Naive thymus-derived CD8-positive, alpha-beta T cell (primary cell): ENCODE measurements at regions not wholly inside any gene's neighbourhood (a gene's known extent, or its start where the extent isn't known, plus 50 kb on each side); places are given as distances from the start of the nearest gene placed in this dataset.

ENCODE experiments used
- ATAC-seq, 2 donors: fragments of 150-1000 bp; cut with Tn5 transposase in 1 of 2; sonication (Bioruptor Pico), chemical (Tn5 transposase) in 1 of 2; 1 replicate in 1 of 2; 2 replicates in 1 of 2; pipeline ENCODE4 v1.10.0; 2021; ENCODE audit warnings: mild to moderate bottlenecking in 2 of 2, moderate library complexity in 2 of 2
- POLR2A ChIA-PET: fragments of 350-600 bp; sonication (Branson Sonifier 250); formaldehyde crosslinking; loops from one replicate; lab custom pipeline; 2021; ENCODE audit warnings: antibody characterized with exemption; lab: Charles Lee
- DNase-seq, 10 donors: peaks; one replicate each; pipeline versions ENCODE4 v3.0.0 to v3.0.0-alpha.2; 2020 to 2022
- H3K27ac Mint-ChIP-seq, 10 donors: one replicate each; pipeline ENCODE4 v1.8.0; 2020 to 2022; ENCODE audit warnings: mild to moderate bottlenecking in 10 of 10, mixed read lengths in 10 of 10, moderate library complexity in 4 of 10, inconsistent platforms in 1 of 10
- H3K27me3 Mint-ChIP-seq, 5 donors: one replicate each; pipeline ENCODE4 v1.8.0; 2021 to 2022; ENCODE audit warnings: mixed read lengths in 5 of 5
- H3K36me3 Mint-ChIP-seq, 3 donors: one replicate each; pipeline ENCODE4 v1.8.0; 2020 to 2022; ENCODE audit warnings: mixed read lengths in 3 of 3, mild to moderate bottlenecking in 2 of 3, inconsistent platforms in 1 of 3
- H3K4me1 Mint-ChIP-seq, 4 donors: one replicate each; pipeline ENCODE4 v1.8.0; 2021 to 2022; ENCODE audit warnings: mixed read lengths in 4 of 4
- H3K4me3 Mint-ChIP-seq, 10 donors: one replicate each; pipeline ENCODE4 v1.8.0; 2020 to 2022; ENCODE audit warnings: mild to moderate bottlenecking in 10 of 10, mixed read lengths in 10 of 10, moderate library complexity in 6 of 10, inconsistent platforms in 1 of 10
- H3K9me3 Mint-ChIP-seq, 9 donors: one replicate each; pipeline ENCODE4 v1.8.0; 2020 to 2022; ENCODE audit warnings: mixed read lengths in 9 of 9, mild to moderate bottlenecking in 3 of 9, inconsistent platforms in 1 of 9, moderate library complexity in 1 of 9

DNA sequence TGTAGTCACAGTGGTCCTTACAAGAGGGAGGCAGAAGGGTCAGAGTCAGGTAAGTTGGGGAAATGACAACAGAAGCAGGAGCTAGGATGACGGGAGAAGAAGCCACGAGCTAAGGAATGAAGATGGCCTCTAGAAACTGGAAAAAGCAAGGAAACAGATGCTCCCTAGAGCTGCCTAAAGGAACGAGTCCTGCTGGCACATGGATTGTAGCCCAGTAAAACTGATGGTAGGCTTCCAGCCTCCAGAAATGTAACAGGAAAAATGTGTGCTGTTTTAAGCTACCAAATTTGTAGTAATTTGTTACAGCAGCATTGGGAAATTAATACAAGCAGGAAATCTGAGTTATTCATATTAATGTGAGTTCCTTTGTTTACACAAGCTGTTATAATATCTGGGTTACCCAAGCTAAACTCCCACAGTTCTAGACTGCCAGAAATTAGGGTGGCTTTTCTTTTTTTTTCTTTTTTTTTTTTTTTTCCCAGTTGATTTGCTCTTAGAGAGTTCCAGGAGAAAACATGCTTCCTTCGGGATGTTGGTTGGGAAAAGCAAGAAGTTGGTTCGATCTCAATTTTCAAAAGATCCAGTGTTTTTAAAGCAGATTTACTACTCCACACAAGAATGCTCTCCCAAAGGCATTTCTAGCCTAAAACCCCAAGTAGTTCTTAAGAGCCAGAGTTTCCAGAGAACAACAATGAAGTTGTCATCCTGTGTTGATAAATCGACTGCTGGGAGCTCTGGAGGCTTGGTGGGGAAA lies 400.0 kb upstream of the SLC24A2 start:
- peaks cover 0 to 9% (median 0%) of the 10 kb centered on the region in 3 donors for H3K36me3 Mint-ChIP-seq
- peaks cover 0 to 19% (median 2%) of the 10 kb centered on the region in 9 donors for H3K9me3 Mint-ChIP-seq
- H3K4me3 Mint-ChIP-seq = no peak overlapping the region
- no peak for ATAC-seq
- no peak for DNase-seq
- POLR2A ChIA-PET = interaction anchor here (0.6 kb wide), 2 partner anchors 18 to 457 kb away, joined by 3 read pairs; no protein-coding TSS in a partner anchor
- H3K27ac Mint-ChIP-seq = peak overlapping the region in 2 of 10 donors; percentile 1 to 36
- H3K4me1 Mint-ChIP-seq = peaks cover 0 to 8% (median 1%) of the 10 kb centered on the region in 4 donors
- H3K27me3 Mint-ChIP-seq = no peaks in the 10 kb centered on the region

GRCh38 chr9:20187318-20187717 lies 398.5 kb upstream of the SLC24A2 start:
- H3K36me3 Mint-ChIP-seq = peaks cover 0 to 9% (median 0%) of the 10 kb centered on the region in 3 donors
- no peak overlapping the region for H3K27ac Mint-ChIP-seq
- no peak for DNase-seq
- peaks cover 0 to 8% (median 1%) of the 10 kb centered on the region in 4 donors for H3K4me1 Mint-ChIP-seq
- POLR2A ChIA-PET = no interaction called here
- H3K4me3 Mint-ChIP-seq = no peak overlapping the region
- peaks cover 0 to 13% (median 2%) of the 10 kb centered on the region in 9 donors for H3K9me3 Mint-ChIP-seq
- no peaks in the 10 kb centered on the region for H3K27me3 Mint-ChIP-seq
- ATAC-seq = no peak

DNA sequence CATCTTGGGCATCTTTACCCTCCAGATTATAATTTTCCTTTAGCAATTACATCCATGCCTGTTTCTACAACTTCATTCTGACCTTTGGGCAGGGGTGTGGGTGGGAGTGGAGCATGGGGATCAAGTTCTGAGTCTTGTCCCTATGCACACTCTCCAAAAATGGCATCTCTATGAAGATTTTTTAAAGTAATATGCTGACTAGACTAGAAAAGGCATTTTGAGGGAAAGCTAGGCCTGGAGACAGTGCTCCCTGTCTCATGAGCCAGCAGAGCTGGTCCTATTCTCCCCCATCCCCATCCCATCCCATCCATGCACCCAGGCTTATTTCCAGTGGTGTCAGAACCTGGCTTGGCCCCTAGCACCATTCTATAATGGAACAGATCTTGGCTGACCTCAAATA lies 398.0 kb upstream of the SLC24A2 start:
- peaks cover 0 to 9% (median 2%) of the 10 kb centered on the region in 4 donors for H3K4me1 Mint-ChIP-seq
- H3K9me3 Mint-ChIP-seq = peaks cover 0 to 8% (median 1%) of the 10 kb centered on the region in 9 donors
- POLR2A ChIA-PET = no interaction called here
- H3K27ac Mint-ChIP-seq = no peak overlapping the region
- H3K27me3 Mint-ChIP-seq = no peaks in the 10 kb centered on the region
- no peak overlapping the region for H3K4me3 Mint-ChIP-seq
- ATAC-seq = no peak
- H3K36me3 Mint-ChIP-seq = peaks cover 0 to 5% (median 0%) of the 10 kb centered on the region in 3 donors
- no peak for DNase-seq

DNA sequence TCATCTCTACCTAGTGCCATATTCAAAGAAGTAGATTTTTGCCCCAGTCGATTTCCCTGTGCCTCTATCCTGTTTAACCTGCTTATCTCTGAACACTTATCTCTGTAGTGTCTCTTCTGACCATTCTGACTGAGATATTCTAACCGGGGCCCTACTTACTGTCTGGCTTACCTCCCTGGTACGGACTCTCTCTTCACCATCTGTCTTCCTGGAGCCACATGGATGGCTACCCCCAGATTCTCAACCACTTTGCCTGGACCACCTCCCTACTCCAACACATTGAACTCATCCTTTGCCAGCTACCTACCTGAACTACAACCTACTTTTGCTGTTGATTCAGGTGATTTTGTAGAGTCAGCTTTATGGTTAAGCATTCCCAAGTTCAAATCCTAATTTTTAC lies 397.4 kb upstream of the SLC24A2 start:
- DNase-seq (no peak), ATAC-seq (no peak)
- peaks cover 0 to 14% (median 5%) of the 10 kb centered on the region in 4 donors for H3K4me1 Mint-ChIP-seq
- POLR2A ChIA-PET = interaction anchor here (0.7 to 1.2 kb wide), 2 partner anchors 23 to 53 kb away, joined by 3 read pairs; no protein-coding TSS in a partner anchor
- H3K27ac Mint-ChIP-seq = no peak overlapping the region
- peaks cover 0 to 4% (median 0%) of the 10 kb centered on the region in 9 donors for H3K9me3 Mint-ChIP-seq
- H3K36me3 Mint-ChIP-seq = no peaks in the 10 kb centered on the region
- H3K27me3 Mint-ChIP-seq = no peaks in the 10 kb centered on the region
- no peak overlapping the region for H3K4me3 Mint-ChIP-seq

DNA sequence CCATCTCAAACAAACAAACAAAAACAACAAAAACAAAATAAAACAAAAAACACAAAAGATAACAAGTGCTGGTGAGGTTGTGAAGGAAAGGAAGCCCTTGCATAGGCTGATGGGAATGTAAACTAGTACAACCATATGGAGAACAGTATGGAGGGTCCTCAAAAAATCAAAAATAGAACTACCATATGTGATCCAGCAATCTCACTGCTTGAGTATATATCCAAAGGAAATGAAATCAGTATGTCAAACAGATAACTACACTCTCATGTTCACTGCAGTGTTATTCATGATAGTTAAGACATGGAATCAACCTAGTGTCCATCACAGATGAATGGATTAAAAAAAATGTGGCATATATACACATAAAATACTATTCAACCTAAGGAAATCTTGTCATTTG lies 395.7 kb upstream of the SLC24A2 start:
- no peak overlapping the region for H3K27ac Mint-ChIP-seq
- H3K9me3 Mint-ChIP-seq = peaks cover 0 to 4% (median 0%) of the 10 kb centered on the region in 9 donors
- POLR2A ChIA-PET = no interaction called here
- no peak for DNase-seq
- no peaks in the 10 kb centered on the region for H3K27me3 Mint-ChIP-seq
- no peak for ATAC-seq
- no peak overlapping the region for H3K4me3 Mint-ChIP-seq
- H3K4me1 Mint-ChIP-seq = peaks cover 0 to 14% (median 5%) of the 10 kb centered on the region in 4 donors
- H3K36me3 Mint-ChIP-seq = no peaks in the 10 kb centered on the region

- no peak for ATAC-seq
- peaks cover 0 to 12% (median 4%) of the 10 kb centered on the region in 4 donors for H3K4me1 Mint-ChIP-seq
- peaks cover 0 to 6% (median 0%) of the 10 kb centered on the region in 3 donors for H3K36me3 Mint-ChIP-seq
- no peak overlapping the region for H3K4me3 Mint-ChIP-seq
- peaks cover 0 to 9% (median 2%) of the 10 kb centered on the region in 9 donors for H3K9me3 Mint-ChIP-seq
- no peak for DNase-seq
- H3K27me3 Mint-ChIP-seq = peaks cover 0 to 11% (median 0%) of the 10 kb centered on the region in 5 donors
- POLR2A ChIA-PET = interaction anchor here (0.6 kb wide), 1 partner anchor 288 kb away, joined by 3 read pairs; no protein-coding TSS in a partner anchor
- no peak overlapping the region for H3K27ac Mint-ChIP-seq
These were observed 389.8 kb upstream of the SLC24A2 start for GRCh38 chr9:20178679-20179078.

- H3K27ac Mint-ChIP-seq = no peak overlapping the region
- H3K4me3 Mint-ChIP-seq = no peak overlapping the region
- H3K4me1 Mint-ChIP-seq = peaks cover 0 to 12% (median 4%) of the 10 kb centered on the region in 4 donors
- DNase-seq (no peak), ATAC-seq (no peak)
- peaks cover 0 to 14% (median under 1%) of the 10 kb centered on the region in 9 donors for H3K9me3 Mint-ChIP-seq
- POLR2A ChIA-PET = interaction anchor here (0.6 kb wide), 1 partner anchor 289 kb away, joined by 3 read pairs; no protein-coding TSS in a partner anchor
- peaks cover 0 to 11% (median 0%) of the 10 kb centered on the region in 5 donors for H3K27me3 Mint-ChIP-seq
- peaks cover 0 to 8% (median 0%) of the 10 kb centered on the region in 3 donors for H3K36me3 Mint-ChIP-seq
These were observed 389.4 kb upstream of the SLC24A2 start for GRCh38 chr9:20178197-20178596.

DNA sequence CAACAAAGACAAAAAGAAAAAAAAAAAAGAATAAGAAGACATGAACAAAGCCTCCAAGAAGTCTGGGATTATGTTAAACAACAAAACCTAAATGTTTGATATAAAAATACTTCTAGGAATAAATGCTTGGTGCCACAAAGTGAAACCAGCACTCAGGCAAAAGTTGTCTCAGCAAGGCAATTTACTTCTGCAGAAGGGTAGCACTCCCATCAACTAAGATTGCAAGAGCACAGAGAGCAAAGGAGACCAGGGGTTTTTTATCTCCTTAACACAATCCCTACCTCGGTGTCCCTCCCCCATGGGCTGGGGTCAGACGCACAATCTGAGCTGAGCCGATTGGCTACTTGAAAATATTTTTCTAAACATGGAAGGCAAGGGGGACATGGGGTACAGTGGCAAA lies 381.3 kb upstream of the SLC24A2 start:
- Mint-ChIP-seq H3K27me3 (no peaks in the 10 kb centered on the region), H3K4me3 (no peak overlapping the region), H3K9me3 (peaks cover 26 to 89% (median 52%) of the 10 kb centered on the region in 9 donors), H3K27ac (no peak overlapping the region), H3K36me3 (peaks cover 0 to 65% (median 28%) of the 10 kb centered on the region in 3 donors), H3K4me1 (no peaks in the 10 kb centered on the region)
- POLR2A ChIA-PET = no interaction called here
- DNase-seq (no peak), ATAC-seq (no peak)

GRCh38 chr9:20152151-20152725 lies 363.4 kb upstream of the SLC24A2 start:
- DNase-seq = no peak
- POLR2A ChIA-PET = no interaction called here
- no peak for ATAC-seq
- Mint-ChIP-seq H3K36me3 (no peaks in the 10 kb centered on the region), H3K4me3 (no peak overlapping the region), H3K27me3 (peaks cover 0 to 3% (median 0%) of the 10 kb centered on the region in 5 donors), H3K4me1 (no peaks in the 10 kb centered on the region), H3K9me3 (no peaks in the 10 kb centered on the region), H3K27ac (no peak overlapping the region)

- H3K27ac Mint-ChIP-seq = no peak overlapping the region
- ATAC-seq (no peak), DNase-seq (no peak)
- no peak overlapping the region for H3K4me3 Mint-ChIP-seq
- no peaks in the 10 kb centered on the region for H3K9me3 Mint-ChIP-seq
- H3K4me1 Mint-ChIP-seq = peaks cover 2 to 9% (median 4%) of the 10 kb centered on the region in 4 donors
- peaks cover 0 to 2% (median 0%) of the 10 kb centered on the region in 5 donors for H3K27me3 Mint-ChIP-seq
- POLR2A ChIA-PET = no interaction called here
- H3K36me3 Mint-ChIP-seq = no peaks in the 10 kb centered on the region
These were observed 359.6 kb upstream of the SLC24A2 start for GRCh38 chr9:20148416-20148815.

- peak in 1 of 10 donors; percentile 15 for DNase-seq
- H3K27ac Mint-ChIP-seq = peak overlapping the region in 1 of 10 donors; percentile 73
- peaks cover 2 to 10% (median 7%) of the 10 kb centered on the region in 4 donors for H3K4me1 Mint-ChIP-seq
- H3K9me3 Mint-ChIP-seq = no peaks in the 10 kb centered on the region
- no peaks in the 10 kb centered on the region for H3K36me3 Mint-ChIP-seq
- H3K4me3 Mint-ChIP-seq = peak overlapping the region in 9 of 10 donors; percentile 44 to 75 (median 62)
- H3K27me3 Mint-ChIP-seq = peaks cover 0 to 2% (median 0%) of the 10 kb centered on the region in 5 donors
- POLR2A ChIA-PET = no interaction called here
- peak; percentile 46 to 61 for ATAC-seq
These were observed 355.4 kb upstream of the SLC24A2 start for GRCh38 chr9:20144197-20144596.

GRCh38 chr9:20139763-20140290 lies 351.0 kb upstream of the SLC24A2 start:
- Mint-ChIP-seq H3K4me3 (no peak overlapping the region), H3K9me3 (no peaks in the 10 kb centered on the region), H3K27me3 (peaks cover 0 to 2% (median 0%) of the 10 kb centered on the region in 5 donors), H3K36me3 (no peaks in the 10 kb centered on the region), H3K4me1 (peaks cover 2 to 10% (median 7%) of the 10 kb centered on the region in 4 donors), H3K27ac (peak overlapping the region in 1 of 10 donors; percentile 4)
- ATAC-seq (no peak), DNase-seq (no peak)
- POLR2A ChIA-PET = no interaction called here
